ENCODE measurements at regions not wholly inside any gene's neighbourhood (a gene's known extent, or its start where the extent isn't known, plus 50 kb on each side); places are given as distances from the start of the nearest gene placed in this dataset.

DNA sequence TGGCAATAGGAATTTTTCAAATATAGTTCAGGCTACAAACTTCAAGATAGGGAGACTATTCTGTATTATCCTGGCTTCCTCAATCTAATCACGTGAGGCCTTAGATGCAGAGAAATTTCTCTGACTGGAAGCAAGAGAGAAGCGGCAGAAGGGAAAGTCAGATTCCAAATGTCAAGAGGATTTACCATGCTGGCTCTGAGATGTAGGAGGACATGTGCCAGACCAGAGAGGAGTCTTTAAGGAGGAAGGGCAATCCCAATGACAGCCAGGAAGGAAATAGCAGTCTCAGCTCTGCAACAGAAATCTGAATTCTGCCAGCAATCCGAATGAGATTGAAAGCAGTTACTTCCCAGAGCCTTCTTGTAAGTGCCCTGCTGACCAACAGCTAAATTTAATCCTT, 57.4 kb downstream of the NUTM2E start:
- TF ChIP-seq, protein P1, sequence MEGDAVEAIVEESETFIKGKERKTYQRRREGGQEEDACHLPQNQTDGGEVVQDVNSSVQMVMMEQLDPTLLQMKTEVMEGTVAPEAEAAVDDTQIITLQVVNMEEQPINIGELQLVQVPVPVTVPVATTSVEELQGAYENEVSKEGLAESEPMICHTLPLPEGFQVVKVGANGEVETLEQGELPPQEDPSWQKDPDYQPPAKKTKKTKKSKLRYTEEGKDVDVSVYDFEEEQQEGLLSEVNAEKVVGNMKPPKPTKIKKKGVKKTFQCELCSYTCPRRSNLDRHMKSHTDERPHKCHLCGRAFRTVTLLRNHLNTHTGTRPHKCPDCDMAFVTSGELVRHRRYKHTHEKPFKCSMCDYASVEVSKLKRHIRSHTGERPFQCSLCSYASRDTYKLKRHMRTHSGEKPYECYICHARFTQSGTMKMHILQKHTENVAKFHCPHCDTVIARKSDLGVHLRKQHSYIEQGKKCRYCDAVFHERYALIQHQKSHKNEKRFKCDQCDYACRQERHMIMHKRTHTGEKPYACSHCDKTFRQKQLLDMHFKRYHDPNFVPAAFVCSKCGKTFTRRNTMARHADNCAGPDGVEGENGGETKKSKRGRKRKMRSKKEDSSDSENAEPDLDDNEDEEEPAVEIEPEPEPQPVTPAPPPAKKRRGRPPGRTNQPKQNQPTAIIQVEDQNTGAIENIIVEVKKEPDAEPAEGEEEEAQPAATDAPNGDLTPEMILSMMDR (conservative IDR thresholded peaks at IDR 0.05; ENCODE audit: low read depth, low read length), result no peak
- no peak for DNase-seq (ENCODE audit: low spot score)
- ChIA-PET CTCF (no interaction called here), POLR2A (ENCODE audit: low non-redundant PET) (no interaction called here)
- no peaks in the 10 kb centered on the region for H3K4me1 ChIP-seq (ENCODE audit: insufficient read depth, low read length, poor library complexity, severe bottlenecking)
- no peak overlapping the region for H3K27ac ChIP-seq (ENCODE audit: low read depth, low read length, poor library complexity, severe bottlenecking)
- H3K27me3 ChIP-seq (replicated peaks; ENCODE audit: insufficient read depth, low read depth, low read length, poor library complexity), result no peaks in the 10 kb centered on the region
- no peaks in the 10 kb centered on the region for H3K36me3 ChIP-seq (ENCODE audit: insufficient read depth, low read length, poor library complexity, severe bottlenecking)
- BruUV-seq (replicated peaks), result no TSS peak
- H3K4me3 ChIP-seq (ENCODE audit: low read depth, low read length, poor library complexity, severe bottlenecking), result no peak overlapping the region
- intact Hi-C loops (cut with micrococcal nuclease; ENCODE audit: unreplicated experiment), result no loop called here
- H3K9me3 ChIP-seq (ENCODE audit: low read depth, low read length, poor library complexity, severe bottlenecking), result no peaks in the 10 kb centered on the region

DNA sequence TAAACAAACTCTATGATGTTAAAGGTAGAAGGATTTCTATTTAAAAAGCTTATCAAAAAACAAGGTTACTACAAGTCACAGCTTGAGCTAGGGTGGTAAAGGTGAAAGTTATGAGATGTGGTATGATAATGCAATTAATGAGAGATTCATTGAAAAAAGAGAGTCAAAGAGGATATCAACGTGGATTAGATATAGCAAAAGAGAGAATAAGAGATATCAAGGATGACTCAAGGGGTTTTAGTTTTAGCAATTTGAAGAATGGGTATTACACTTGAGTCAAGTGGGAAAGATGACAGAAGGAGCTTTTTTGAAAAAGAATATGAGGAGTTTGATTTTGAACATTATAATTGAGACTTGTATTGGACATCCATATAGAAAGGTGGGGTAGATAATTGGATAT, 59.8 kb downstream of the NUTM2E start:
- Histone ChIP-seq H3K27ac (ENCODE audit: low read depth, low read length, poor library complexity, severe bottlenecking) (no peak overlapping the region), H3K4me1 (ENCODE audit: insufficient read depth, low read length, poor library complexity, severe bottlenecking) (no peaks in the 10 kb centered on the region), H3K36me3 (ENCODE audit: insufficient read depth, low read length, poor library complexity, severe bottlenecking) (no peaks in the 10 kb centered on the region), H3K4me3 (ENCODE audit: low read depth, low read length, poor library complexity, severe bottlenecking) (no peak overlapping the region), H3K9me3 (ENCODE audit: low read depth, low read length, poor library complexity, severe bottlenecking) (no peaks in the 10 kb centered on the region), H3K27me3 (replicated peaks; ENCODE audit: insufficient read depth, low read depth, low read length, poor library complexity) (no peaks in the 10 kb centered on the region)
- CTCF ChIA-PET, result no interaction called here
- no peak for DNase-seq (ENCODE audit: low spot score)
- no TSS peak for BruUV-seq (replicated peaks)
- POLR2A ChIA-PET (ENCODE audit: low non-redundant PET), result interaction anchor here (0.6 kb wide), 1 partner anchor 415 kb away, joined by 3 read pairs; no protein-coding TSS in a partner anchor
- TF ChIP-seq, protein P1 (conservative IDR thresholded peaks at IDR 0.05; ENCODE audit: low read depth, low read length), result no peak
- no peak for TF ChIP-seq EZH2 (IDR thresholded peaks at IDR 0.05; ENCODE audit: borderline replicate concordance, low read depth, low read length, poor library complexity, severe bottlenecking)
- intact Hi-C loops (cut with micrococcal nuclease; ENCODE audit: unreplicated experiment), result no loop called here

Measured in A673 (cell line).